Colonic mucosa (tissue), 4 donors: ENCODE measurements at regions not wholly inside any gene's neighbourhood (a gene's known extent, or its start where the extent isn't known, plus 50 kb on each side); places are given as distances from the start of the nearest gene placed in this dataset.

Experiments used
- DNase-seq: peaks from one replicate; pipeline ENCODE4 v3.0.0-alpha.2; 2020
- H3K27ac ChIP-seq: fragments of 200-600 bp; one replicate; pipeline ENCODE4 v1.8.0; 2021
- H3K27me3 ChIP-seq: fragments of 200-600 bp; one replicate; pipeline ENCODE4 v1.8.0; 2021
- H3K36me3 ChIP-seq: fragments of 200-600 bp; one replicate; pipeline ENCODE4 v1.8.0; 2021
- H3K4me1 ChIP-seq: fragments of 200-600 bp; one replicate; pipeline ENCODE4 v1.8.0; 2021; ENCODE audit warnings: mild to moderate bottlenecking
- H3K4me3 ChIP-seq: fragments of 200-600 bp; one replicate; pipeline ENCODE4 v1.8.0; 2021
- H3K9ac ChIP-seq, 2 donors: one replicate each; pipeline ENCODE4 v1.7.0; 2013; ENCODE audit warnings: control low read depth in 2 of 2, low read depth in 2 of 2, low read length in 2 of 2
- H3K9me3 ChIP-seq: fragments of 200-600 bp; one replicate; pipeline ENCODE4 v1.8.0; 2021
- intact Hi-C: fragments of 100-400 bp; cut with DNase I; formaldehyde crosslinking; loops from one replicate; pipeline ENCODE4 v1.14.1; 2022
- TF ChIP-seq, protein P1 (sequence below): fragments of 200-600 bp; IDR thresholded peaks from one replicate; pipeline ENCODE4 v1.8.0; 2022; ENCODE audit warnings: antibody characterized with exemption, mild to moderate bottlenecking
- donor health status: healthy.
- donor health status: DM: no; HTN: no; CAD: no.
- donor health status: DM: no; HTN: no; CAD: no.

DNA sequence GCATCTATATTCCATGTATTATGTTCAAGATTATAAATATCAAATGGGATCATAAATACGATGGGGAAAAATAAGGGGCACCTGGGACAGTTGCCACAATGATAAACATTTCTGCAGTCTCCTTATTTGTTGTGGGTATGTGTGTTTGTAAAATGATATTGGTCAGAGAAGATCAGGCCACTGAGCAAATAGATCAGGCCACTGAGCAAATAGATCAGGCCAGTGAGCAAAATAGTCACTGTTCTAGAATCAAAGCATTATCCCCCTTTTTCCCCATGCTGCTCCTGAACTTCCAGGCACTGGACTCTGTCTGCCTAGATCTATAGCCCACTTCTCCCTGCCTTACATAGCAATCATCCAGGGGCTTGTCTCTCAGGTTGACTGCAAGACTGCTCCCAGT, 599.8 kb upstream of the USP24 start:
- DNase-seq, result no peak
- Histone ChIP-seq H3K27me3 (no peaks in the 10 kb centered on the region), H3K4me3 (no peak overlapping the region), H3K4me1 (no peaks in the 10 kb centered on the region), H3K9me3 (no peaks in the 10 kb centered on the region), H3K9ac (no peak overlapping the region), H3K36me3 (no peaks in the 10 kb centered on the region), H3K27ac (no peak overlapping the region)
- TF ChIP-seq, protein P1, sequence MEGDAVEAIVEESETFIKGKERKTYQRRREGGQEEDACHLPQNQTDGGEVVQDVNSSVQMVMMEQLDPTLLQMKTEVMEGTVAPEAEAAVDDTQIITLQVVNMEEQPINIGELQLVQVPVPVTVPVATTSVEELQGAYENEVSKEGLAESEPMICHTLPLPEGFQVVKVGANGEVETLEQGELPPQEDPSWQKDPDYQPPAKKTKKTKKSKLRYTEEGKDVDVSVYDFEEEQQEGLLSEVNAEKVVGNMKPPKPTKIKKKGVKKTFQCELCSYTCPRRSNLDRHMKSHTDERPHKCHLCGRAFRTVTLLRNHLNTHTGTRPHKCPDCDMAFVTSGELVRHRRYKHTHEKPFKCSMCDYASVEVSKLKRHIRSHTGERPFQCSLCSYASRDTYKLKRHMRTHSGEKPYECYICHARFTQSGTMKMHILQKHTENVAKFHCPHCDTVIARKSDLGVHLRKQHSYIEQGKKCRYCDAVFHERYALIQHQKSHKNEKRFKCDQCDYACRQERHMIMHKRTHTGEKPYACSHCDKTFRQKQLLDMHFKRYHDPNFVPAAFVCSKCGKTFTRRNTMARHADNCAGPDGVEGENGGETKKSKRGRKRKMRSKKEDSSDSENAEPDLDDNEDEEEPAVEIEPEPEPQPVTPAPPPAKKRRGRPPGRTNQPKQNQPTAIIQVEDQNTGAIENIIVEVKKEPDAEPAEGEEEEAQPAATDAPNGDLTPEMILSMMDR, result no peak
- intact Hi-C loops, result no loop called here

DNA sequence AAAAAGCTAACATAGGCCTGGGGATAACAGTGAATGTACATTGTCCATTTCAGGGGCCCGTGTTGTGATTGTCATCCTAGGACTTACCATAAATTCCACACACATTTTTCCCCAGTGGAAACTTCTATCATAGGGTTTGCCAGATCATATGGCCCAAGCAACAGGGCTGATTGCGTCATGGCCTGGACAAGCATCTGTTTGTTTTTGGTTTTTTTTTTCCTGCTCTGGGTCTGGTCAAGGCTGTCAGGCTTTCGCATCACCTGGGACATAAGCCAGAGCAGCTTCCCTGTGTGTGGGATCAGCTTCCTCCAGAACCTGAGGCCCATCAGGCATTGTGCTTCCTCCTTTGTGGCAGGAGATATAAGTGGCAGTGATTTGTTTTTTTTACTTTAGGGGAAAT, 598.5 kb upstream of the USP24 start:
- Histone ChIP-seq H3K9me3 (no peaks in the 10 kb centered on the region), H3K9ac (no peak overlapping the region), H3K4me1 (no peaks in the 10 kb centered on the region), H3K36me3 (no peaks in the 10 kb centered on the region), H3K27me3 (no peaks in the 10 kb centered on the region), H3K27ac (no peak overlapping the region), H3K4me3 (no peak overlapping the region)
- intact Hi-C loops, result no loop called here
- peak; percentile 22 for DNase-seq
- TF ChIP-seq, protein P1, result no peak

DNA sequence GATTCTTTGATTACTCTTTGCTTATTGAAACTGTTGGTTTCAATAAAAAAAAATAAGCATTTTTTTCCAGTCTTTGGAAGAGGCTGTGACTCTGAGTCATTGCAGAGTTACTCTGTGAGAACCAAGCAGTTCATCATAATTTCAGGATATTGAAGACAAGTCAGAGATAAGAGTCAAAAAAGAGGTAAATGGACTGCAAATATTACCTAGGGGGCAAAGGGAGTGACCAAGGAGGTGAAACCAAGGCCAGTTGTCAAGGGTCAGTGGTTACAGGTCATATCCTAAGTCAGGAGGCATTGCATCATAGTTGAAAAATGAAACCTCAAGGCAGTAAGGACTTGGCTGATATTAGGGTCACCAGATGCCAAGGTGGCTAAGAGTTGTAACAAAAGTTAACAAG, 597.1 kb upstream of the USP24 start:
- no peak for DNase-seq
- Histone ChIP-seq H3K9ac (no peak overlapping the region), H3K4me1 (no peaks in the 10 kb centered on the region), H3K36me3 (no peaks in the 10 kb centered on the region), H3K4me3 (no peak overlapping the region), H3K9me3 (no peaks in the 10 kb centered on the region), H3K27me3 (no peaks in the 10 kb centered on the region), H3K27ac (no peak overlapping the region)
- TF ChIP-seq, protein P1, result no peak
- intact Hi-C loops, result no loop called here

DNA sequence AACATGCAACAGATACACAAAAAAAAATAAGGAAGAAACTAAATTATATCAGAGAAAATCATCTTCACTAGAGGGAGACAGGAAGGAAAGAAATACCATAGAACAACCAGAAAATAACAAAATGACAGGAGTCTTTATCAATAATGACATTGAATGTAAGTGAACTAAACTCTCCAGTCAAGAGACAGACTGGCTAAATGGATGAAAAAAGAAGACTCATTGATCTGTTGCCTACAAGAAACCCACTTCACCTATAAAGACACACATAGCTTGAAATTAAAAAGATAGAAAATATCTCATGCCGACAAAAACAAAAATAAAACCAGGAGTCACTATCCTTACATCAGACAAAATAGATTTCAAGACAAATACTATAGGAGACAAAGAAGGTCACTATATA, 593.1 kb upstream of the USP24 start:
- Histone ChIP-seq H3K4me1 (no peaks in the 10 kb centered on the region), H3K27ac (no peak overlapping the region), H3K27me3 (no peaks in the 10 kb centered on the region), H3K9ac (no peak overlapping the region), H3K4me3 (no peak overlapping the region), H3K9me3 (no peaks in the 10 kb centered on the region), H3K36me3 (no peaks in the 10 kb centered on the region)
- intact Hi-C loops, result no loop called here
- no peak for DNase-seq
- TF ChIP-seq, protein P1, result no peak

DNA sequence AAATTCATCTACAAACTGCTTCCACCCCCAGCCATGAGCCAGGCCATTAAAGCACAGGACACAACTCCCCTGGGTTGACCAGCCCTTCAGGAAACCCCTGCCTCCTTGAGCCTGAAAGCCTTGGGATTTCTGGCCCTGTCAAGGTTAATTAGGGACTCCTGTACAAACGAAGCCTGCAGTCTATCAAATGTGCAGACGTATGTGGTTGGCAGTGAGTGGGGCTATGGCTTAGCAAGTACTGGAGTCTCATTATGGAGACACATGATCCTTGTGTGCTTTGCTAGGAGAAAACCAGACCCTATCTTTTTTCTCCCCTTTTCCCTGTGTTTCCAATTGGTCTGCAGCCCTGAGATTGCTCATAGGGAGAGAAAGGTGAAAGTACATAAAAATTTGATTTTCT, 588.3 kb upstream of the USP24 start:
- TF ChIP-seq, protein P1, result no peak
- Histone ChIP-seq H3K27ac (no peak overlapping the region), H3K9me3 (no peaks in the 10 kb centered on the region), H3K27me3 (no peaks in the 10 kb centered on the region), H3K4me1 (no peaks in the 10 kb centered on the region), H3K4me3 (no peak overlapping the region), H3K36me3 (no peaks in the 10 kb centered on the region), H3K9ac (no peak overlapping the region)
- intact Hi-C loops, result no loop called here
- no peak for DNase-seq

DNA sequence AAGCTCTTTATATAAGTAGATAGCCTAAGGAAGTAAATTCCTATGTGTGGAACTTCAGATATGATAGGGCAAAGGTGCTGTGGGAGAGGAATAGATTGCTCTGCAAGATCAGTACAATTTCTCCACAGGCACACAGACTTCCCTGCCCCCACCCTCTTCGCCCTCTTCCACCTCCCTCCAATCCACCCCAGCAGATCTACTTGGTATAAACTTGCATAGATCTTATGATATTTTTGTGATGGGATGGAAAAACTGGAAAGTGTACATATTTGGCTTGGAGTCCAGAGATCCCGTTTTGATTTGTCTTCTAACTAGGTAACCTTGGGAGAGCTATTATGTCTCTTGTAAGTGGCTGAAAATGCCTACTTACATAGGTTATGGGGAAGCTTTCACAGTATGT, 586.3 kb upstream of the USP24 start:
- Histone ChIP-seq H3K4me3 (no peak overlapping the region), H3K9ac (no peak overlapping the region), H3K27me3 (no peaks in the 10 kb centered on the region), H3K9me3 (no peaks in the 10 kb centered on the region), H3K36me3 (no peaks in the 10 kb centered on the region), H3K27ac (no peak overlapping the region), H3K4me1 (no peaks in the 10 kb centered on the region)
- intact Hi-C loops, result no loop called here
- DNase-seq, result no peak
- TF ChIP-seq, protein P1, result no peak
